ENCODE measurements at regions not wholly inside any gene's neighbourhood (a gene's known extent, or its start where the extent isn't known, plus 50 kb on each side); places are given as distances from the start of the nearest gene placed in this dataset.

DNA sequence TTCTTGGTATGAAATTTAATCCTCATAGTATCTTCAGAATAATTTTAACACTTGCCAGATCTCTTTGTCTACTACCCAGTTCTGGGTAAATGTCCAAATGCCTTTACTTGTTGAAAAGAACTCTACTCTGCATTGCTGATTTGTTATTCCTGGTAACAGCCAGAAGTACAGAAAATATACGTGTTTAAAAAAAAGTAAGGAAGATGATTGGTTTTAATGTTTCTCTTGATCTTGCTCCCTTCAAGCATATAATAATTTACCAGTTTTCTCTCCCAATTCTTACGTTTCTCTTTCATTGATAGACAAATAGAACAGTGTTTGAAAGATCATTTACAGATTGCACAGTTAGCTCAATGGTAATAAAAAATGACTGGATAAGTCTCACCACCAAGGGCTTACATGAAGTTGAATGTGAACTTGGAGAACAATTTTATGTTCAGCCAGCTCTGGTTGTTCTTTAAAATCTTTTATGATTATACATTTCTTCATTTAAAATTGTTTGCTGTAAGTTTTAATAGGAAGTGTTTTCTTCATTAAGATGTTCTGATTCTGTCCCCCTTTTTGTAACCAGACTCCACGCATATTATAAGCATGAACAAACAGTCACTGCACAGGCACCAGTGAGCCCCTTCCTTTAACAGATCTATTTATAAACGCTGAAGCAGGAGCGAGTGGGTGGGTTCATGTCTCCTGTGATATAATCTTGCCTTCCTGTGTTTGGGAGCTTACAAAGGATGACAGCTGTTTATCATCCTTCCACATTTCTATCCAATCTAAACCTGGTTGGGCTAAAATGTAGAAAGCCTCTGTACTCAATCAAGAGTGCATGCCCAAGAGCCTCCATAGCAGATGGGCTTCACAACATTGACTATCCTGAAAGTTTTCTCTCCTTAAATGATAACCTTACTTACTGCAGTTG, 299.5 kb downstream of the PRL start:
- DNase-seq (ENCODE audit: low read depth) = peak; percentile 25

DNA sequence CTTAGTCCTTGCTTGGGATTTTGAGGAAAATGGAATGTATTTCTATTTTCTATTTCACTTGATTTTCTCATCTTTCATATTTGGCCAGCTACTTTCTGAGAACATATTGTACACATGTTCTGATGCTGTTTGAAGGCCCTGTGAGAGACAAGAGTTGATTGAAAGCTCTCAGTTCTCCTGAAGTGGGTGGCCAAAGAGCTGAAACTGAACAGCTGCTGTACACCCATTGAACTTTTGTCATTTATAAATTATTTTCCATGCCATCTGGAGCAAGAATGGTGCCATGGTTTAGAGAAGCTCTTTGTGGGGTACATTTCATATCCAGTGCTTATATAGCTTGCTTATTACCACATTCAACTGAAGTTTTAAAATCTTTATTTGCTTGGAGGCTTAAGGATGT, 298.3 kb downstream of the PRL start:
- DNase-seq (ENCODE audit: low read depth) = no peak

DNA sequence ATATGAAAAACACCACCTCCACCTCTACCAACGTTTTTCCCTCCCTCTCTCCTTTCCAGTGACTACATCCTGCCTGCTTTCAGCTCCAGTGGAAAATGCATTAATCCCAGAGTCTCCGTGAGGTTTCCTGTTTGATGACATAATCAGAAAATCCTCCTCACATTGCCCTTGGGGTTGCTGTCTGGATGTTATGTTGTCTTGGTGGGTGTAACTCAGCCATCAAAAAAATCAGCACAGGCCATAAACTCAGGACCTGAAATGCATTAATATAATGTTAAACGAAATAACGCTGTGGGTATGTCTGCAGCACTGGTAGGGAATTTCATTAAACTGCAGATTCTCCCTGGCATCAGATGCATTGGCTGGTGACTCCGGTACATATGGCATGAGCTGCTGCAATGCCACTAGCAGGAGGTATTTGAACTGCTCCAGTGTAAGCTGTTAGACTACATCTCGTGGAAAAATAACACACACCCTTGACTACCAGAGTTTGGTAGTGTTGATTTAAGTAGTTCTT, 297.8 kb downstream of the PRL start:
- no peak for DNase-seq (ENCODE audit: low read depth)

DNA sequence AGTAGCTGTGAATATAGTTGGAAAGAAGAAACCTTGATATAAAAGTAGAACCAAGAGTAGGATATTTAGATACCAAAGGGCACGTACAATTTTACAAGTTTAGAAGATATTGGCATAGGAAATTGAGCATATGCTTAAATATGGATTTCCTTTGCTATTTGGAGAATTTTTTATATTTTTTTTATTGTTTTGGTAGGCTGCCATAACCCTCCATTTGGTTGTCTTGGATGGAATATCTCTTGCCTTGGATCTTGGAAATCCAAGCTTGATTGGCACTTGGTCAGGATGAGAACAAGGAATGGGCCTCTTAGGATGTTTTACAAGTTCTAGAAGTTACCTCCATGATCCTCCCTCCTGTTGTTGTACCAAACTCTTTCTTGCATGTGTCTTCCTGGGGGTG, 297.1 kb downstream of the PRL start:
- no peak for DNase-seq (ENCODE audit: low read depth)

DNA sequence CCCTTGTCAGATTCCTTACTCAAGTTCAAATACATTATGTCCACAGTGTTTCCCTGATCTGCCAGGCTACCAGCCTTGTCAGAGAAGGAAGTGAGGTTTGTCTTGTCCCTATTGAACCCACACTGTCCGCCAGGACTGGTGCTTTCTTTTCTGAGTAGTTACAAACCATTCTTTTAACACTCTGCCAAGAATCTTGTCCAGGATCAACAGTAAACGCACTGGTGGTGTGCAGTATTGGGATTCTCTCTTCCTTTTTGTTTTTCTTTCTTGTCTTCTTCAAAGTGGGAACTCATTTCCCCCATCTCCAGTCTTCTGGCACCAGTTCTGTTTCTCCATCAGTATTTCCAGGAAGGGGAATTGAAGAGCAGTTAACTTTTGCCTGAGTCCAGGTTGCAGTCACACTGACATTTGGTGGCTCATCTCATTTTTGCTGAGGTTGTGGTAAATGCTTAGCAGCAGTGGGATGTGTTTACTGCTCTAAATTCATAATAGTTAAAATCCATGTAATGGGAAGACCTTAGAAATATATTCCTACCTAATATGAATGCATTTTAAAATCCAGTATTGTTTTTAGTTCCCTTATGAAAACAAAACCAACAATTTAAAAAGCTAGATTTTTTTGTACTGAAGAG, 295.3 kb downstream of the PRL start:
- DNase-seq (ENCODE audit: low read depth) = no peak

DNA sequence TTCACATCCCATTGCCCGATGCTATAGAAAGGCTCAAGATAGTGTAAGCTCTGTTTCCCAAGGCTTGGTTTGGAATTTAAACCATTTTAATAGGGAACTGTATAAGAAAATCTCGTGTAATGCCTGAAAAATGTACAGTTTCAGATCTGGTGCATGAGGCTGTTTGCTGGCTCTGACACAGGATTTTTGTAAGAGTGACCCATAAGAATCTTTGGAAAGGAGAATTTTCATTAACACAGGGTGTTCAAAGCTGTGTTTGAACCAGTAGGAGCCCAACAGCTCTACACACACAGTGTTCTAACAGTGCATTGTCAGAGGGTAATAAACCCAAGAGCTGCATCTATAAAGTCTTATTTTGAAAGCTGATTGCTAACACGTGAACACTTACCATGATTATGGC, 293.5 kb downstream of the PRL start:
- no peak for DNase-seq (ENCODE audit: low read depth)

DNA sequence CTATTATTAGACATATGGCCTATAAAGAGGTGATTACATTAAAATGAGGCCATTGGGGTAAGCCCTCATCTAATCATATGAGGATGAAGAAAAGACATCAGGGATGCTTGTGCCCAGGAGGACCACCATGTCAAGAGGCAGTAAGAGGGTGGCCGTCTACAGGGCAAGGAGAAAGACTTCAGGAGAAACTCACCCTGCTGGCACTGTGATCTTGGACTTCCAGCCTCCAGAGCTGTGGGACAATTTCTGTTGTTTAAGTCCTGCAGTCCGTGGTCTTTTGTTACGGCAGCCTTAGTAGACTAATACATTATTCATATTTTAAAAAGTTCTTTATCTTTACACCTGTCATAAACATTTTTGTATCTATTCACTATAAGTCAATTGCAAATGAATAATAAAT, 290.0 kb downstream of the PRL start:
- no peak for DNase-seq (ENCODE audit: low read depth)

DNA sequence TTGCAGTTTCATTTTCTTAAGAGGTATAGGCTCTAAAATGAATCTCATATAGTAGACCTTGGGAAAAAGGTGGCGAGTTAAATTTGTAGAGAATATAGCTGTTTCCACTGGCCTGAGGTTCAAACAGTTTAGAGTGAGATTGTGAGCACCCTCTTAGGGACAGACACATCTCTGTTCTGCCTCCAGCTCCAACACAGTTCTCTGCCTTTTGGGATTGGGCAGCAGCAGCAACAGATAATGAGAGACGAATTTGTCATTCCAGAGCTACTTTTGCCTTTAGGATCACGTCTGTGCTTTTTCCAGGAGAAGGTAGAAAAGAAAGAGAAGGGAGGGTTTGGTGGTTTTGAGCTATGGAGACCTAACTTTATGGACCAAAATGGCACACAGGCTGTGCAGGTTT, 289.4 kb downstream of the PRL start:
- DNase-seq (ENCODE audit: low read depth) = no peak

DNA sequence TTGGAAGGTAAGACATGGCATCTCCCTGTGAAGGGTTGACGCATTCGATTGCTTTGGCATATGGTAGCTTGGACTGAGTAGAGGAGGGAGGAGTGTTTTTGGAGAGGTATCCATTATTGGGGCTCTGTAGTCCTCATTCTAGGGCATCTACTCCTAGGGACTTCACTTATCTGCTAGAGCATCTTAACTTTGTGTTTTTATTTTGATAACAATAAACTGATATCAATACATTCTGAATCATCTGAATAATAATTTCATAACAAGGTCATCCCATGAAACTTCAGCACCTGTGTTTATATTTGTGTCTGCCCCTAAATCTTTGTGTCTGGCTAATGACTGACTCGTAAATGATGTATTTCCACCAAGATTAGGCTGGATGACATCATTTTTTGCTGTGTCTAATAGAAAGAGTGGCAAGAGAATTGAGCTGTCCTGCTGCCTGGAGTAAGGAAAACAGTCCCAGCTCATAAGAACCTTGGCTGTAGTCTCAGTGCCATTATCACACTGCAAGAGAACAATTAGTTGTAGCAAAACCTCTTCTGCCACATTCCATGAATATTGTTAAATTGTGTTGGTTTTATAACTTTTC, 288.5 kb downstream of the PRL start:
- no peak for DNase-seq (ENCODE audit: low read depth)

DNA sequence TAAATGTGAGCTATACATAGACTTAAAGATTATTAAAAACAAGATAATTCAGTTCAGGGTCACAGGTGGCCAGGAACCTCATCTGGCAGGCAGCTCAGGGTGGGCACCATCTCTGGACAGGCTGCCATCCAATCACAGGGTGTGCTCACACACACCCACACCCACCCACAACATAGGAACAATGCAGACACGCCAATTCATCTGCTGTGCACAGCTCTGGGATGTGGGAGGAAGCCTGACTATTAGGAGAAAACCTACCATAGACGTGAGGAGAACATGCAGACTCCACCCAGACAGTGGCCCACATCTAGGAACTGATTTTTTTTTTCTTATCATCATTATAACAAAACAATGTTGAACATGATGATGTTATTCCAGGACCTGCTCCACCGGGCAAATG, 286.7 kb downstream of the PRL start:
- no peak for DNase-seq (ENCODE audit: low read depth)

DNA sequence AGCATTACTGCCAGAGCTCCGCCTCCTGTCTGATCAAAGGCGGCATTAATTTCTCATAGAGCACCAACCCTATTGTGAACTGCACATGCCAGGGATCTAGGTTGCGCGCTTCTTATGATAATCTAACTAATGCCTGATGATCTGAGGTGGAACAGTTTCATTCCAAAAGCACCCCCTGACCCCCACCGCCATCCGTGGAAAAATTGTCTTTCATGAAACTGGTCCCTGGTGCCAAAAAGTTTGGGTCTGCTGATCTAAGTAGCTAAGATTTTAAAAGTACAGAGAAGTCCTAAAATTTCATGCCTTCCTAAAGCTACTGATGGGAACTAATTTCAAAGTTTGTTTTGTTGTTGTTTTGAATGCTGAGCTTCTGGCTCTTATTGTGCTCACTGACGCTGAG, 281.6 kb downstream of the PRL start:
- DNase-seq (ENCODE audit: low read depth) = no peak

DNA sequence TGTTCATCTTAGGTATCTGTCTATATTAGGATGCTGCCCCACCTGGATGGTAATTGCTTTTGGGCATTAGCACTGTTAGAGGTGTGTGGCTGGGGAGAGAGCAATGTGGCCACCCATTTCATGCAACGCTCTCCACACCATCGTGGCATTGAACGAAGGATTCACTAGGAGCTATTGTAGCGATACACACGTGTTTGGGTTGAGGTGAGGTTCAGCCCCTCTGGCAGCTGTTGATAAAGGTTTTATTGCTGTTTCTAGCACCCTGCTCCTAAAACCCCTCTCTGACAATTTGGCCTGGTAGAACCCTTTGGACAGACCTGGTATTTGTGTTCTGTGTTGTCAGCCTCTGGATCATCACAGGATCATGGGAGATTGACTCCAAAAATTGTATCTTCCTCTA, 280.9 kb downstream of the PRL start:
- DNase-seq (ENCODE audit: low read depth) = no peak

DNA sequence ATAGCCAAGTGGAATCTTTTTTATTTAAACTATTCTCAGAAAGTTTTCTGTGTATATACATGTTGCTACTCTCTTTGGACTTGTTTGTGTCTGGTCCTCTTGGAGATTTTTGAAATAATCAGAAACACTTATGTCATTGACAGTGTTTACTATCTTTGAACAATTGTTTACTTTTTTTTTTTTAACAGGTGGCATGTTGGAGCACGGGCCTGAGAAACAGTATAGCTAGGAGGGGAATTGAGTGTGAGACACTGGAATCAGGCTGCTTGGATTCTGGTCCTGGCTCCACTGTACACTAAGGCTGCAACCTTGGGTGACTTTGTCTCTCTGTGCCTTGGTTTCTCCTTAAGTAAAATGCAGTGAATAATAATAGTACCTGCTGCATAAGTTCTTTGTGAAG, 279.6 kb downstream of the PRL start:
- DNase-seq (ENCODE audit: low read depth) = no peak

DNA sequence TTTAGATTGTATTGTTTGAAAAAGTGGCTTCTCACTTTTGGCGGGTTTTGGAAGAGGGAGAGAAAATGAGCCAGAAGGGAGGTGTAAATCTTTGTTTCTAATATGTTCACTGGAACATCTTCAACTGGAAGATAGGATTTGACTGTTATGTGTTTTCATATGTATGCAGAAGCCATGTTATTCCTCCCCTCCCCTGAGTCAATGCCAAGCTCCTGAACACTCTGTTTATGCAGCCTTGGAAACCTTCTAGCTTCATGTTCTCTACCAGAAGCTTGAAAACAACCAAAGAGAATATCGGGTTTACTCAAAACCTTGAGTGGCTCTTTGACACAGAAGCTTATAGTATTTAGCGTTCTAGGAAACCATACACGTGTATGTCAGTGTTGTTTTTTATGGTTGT, 279.1 kb downstream of the PRL start:
- DNase-seq (ENCODE audit: low read depth) = no peak

DNA sequence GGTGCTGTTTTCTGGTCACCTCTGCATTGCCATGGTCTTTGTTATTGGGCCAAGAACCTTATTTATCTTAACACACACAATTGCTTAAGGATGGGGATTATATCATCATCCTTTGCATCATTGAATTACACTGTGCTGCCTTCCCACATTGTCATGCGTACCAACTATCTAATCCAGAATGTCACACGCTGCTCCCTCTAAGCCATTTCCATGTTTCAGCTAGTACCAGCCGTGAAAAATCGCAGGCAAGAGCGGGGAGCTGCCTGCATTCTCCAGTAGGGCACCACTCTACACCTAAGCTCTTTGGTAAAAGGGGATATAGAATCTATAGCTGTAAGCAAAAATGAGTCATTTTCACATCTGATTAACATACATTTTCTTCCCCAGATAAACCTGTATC, 277.0 kb downstream of the PRL start:
- no peak for DNase-seq (ENCODE audit: low read depth)

DNA sequence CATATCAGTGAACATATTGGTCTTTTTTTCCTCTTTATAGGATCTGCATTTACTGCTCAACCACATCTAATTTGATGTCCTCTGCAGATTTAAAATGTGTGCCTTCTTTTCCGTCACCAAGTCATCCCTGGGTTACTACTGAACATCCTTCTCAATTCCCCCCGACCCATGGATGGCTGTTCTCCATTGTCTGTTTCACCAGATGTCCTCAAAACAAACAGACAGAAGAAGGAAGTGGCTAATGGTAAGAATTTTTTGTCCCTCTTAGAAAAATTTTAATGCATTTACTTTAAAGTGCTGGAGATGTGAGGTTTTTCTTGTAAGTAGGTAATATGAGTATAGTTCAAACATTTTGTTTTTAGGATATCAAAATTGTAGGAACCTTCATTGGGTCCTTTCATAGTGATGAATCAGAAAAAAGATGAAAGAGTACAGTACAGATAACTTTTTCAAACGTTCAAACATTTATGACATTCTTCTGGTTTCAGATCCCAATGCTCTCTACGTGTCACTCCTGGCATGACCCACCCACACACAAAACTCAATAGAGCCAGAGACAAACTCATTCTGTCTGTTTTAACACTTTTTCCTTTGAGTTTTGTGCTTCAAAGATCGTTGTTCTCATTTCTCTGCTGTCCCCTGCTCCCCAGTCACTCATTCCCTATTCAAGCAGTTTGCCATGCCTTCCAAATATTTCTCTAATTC, 276.4 kb downstream of the PRL start:
- DNase-seq (ENCODE audit: low read depth) = no peak

DNA sequence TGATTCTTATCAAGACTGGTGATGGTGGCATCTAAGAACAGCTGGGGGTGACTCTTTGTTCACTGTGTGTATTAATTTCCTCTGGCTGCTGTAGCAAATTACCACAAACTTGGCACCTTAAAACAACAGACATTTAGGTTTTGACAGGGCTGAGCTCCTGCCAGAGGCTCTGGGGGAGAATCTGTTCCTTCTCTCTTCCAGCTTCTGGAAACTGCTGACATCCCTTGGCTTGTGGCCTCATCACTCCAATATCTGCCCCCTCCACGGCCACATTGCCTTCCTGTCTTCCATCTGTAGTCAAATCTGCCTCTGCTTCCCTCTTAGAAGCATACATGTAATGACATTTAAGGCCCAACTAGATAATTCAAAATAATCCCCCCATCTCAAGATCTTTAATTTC, 274.9 kb downstream of the PRL start:
- no peak for DNase-seq (ENCODE audit: low read depth)

DNA sequence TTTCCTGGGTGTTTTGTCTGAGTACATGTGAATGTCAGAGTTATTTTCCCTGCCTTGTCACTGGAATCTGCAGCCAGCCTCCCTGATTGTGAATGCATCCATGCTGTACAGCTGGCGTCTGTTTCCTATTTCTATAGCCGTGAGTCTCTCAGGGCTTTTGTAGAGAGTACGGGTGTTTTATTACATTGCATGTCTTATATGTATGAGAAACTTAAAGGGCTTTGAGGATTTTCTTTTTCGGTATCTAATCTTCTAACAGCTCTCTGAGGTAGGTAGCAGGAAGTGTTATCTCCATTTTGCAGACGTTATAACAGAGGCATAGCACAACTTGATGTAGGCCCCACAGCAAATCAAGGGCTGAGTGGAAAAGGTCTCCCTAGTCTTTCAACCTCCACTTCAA, 272.9 kb downstream of the PRL start:
- peak; percentile 69 for DNase-seq (ENCODE audit: low read depth)

DNA sequence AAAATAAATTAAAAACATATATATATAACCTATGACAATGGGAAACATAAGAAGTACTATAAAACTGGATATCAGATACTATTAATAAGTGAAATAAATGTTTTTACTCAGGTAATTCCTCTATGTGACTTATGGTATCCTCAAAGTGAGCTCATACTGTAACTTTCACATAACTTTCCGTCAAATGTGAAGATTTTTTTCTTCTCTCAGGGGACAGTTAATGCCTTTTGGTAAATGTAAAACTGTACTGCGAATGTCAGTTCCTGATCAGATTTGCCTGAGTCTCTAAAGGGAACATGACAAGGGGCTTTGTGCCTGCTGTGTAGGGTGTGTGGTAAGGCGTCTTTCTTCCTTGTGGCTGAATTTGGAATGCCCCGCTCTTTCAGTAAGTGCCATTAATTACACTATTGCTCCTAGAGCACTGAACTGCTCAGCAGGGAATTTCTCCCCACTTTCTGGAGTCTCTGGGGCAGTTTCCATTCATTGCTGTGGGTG, 271.8 kb downstream of the PRL start:
- DNase-seq (ENCODE audit: low read depth) = no peak

DNA sequence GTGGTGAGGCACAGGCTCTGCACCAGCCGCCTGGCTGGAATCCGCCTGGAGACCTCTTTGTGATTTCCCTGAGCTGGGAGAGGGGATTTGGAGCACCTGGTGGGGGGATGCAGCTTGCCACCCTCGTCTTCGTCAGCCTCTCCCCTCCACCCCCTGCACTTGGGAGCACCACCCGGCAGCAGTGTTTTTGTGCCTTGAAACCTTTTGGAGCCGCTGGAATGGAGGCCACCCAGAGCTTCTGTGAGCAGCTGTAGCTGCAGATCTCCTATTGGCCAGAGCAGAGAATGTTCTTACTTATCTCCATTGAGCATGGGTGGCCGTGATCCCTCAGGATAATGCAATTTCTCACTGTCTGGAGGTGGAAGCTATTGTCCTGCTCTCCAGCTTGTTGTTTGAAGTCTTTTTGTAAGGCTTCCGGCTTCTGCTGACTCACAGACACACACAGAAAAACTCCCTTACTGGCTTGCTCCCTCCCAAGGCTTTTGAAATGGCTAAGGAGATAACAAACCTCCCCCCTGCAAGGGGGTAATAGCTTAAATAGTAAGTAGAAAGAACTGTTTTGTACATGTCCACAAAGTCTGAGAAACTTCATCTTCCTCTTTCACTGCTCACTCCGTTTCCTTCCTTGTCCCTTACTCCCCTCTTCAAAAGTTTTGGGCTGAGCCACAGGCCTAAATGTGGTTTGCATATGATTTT, 271.2 kb downstream of the PRL start:
- peak; percentile 50 for DNase-seq (ENCODE audit: low read depth)

DNA sequence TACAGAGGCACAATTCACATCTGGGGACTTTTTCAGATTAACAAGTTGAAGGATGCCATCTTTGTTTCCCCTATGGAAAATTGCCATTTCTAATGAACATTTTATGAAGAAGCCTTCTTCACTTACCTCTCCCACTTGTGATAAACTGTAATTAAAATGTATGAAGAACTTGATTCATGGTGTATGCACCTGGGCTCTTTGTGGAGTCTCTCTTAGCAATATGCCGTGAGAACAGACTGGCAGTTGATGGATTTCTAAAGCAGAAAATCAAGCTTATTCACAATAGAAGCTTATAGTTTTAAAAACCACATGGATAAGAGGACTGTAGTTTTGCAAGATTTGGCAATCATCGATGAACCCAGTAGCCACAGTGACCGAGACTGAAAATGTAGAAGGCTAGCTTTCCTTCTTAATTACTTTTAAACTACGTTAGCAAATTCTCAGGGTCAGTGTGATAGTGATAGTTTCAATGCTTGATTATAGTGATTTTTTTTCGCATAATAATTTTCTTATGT, 270.6 kb downstream of the PRL start:
- no peak for DNase-seq (ENCODE audit: low read depth)
